AML-193 (cell line): ENCODE measurements at regions not wholly inside any gene's neighbourhood (a gene's known extent, or its start where the extent isn't known, plus 50 kb on each side); places are given as distances from the start of the nearest gene placed in this dataset.
"Not testable (repeated sequence)": the region's sequence is repeated elsewhere in the genome, so short reads cannot be mapped to it uniquely, and the experiment has no call there.

ENCODE experiments used
- DNase-seq, 2 experiments: peaks; one replicate each; lab custom pipeline; 2025; lab: John Stamatoyannopoulos, UW

- DNase-seq: not testable (repeated sequence)
Observed at GRCh38 chr20:30164389-30164788, 1093.1 kb upstream of the DEFB115 start.

DNA sequence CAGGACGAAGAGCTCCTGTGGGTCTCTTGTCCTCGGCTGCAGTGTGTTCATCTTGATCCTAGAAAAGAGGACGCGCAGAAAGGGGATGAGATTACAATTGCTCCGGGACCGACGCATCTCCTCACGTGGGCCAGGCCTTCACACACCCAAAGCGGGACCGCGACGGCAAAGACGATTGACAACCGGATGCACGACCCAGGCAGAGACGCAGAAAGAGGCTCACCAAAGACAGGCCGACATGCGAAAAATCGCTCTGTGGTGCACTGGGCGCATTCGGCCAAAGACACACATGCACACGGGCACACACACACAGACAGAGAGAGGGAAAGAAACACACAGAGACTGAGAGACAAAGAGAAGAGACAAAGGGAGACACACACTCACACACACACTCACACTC lies 1089.9 kb upstream of the DEFB115 start:
- no peak for DNase-seq

- DNase-seq: no peak
Observed at GRCh38 chr20:30168025-30168799, 1089.3 kb upstream of the DEFB115 start.

GRCh38 chr20:30168800-30169138 lies 1088.7 kb upstream of the DEFB115 start:
- no peak for DNase-seq

GRCh38 chr20:30175681-30176080 lies 1081.8 kb upstream of the DEFB115 start:
- no peak for DNase-seq

DNA sequence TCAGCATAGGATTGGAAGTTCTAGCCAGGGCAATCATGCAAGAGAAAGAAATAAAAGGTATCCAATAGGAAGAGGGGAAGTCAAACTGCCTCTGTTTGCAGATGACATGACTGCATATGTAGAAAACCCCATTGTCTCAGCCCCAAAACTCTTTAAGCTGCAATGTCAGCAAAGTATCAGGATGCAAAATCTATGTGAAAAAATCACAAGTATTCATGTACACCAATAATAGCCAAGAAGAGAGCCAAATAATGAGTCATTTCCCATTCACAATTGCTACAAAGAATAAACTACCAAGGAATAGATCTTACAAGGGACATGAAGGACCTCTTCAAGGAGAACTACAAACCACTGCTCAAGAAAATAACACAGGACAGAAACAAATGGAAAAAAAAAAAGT lies 1074.3 kb upstream of the DEFB115 start:
- DNase-seq: not testable (repeated sequence)

DNA sequence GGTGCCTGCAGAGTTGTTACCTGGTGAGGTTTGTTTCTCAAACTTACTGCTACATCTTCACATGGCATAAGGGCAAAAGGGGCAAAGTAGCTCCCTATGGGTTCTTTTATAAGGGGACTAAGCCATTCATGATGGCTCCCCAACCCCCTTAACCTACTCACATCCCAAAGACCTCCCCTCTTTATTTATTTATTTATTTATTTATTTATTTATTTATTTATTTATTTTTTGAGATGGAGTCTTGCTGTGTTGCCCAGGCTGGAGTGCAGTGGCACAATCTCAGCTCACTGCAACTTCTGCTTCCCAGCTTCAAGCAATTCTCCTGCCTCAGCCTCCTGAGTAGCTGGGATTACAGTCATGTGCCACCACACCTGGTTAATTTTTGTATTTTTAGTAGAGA lies 1065.7 kb upstream of the DEFB115 start:
- DNase-seq: not testable (repeated sequence)

DNA sequence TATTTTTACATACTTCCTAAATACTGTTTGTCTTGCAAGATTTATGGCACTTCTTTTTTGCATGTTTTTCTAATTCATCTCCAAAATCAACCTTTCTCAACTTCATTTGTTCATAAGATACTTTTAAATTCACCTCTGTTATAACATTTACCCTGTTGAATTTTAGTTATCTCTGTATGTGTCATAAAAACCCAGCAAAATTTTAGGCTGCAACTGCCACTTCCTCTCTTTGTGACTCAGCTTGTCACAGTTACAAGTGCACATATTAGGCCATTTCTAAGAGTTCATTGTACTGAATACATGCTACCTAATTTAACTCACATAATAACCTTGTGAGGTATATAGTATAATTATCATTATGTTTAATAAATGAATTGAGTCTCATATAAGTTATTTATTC lies 1023.0 kb upstream of the DEFB115 start:
- not testable (repeated sequence) for DNase-seq

- not testable (repeated sequence) for DNase-seq
Observed at GRCh38 chr20:30275073-30275472, 982.4 kb upstream of the DEFB115 start.

GRCh38 chr20:30281584-30282197 lies 975.8 kb upstream of the DEFB115 start:
- DNase-seq: no peak

GRCh38 chr20:30283476-30284280 lies 973.8 kb upstream of the DEFB115 start:
- DNase-seq: not testable (repeated sequence)

- DNase-seq: no peak
Observed at GRCh38 chr20:30284281-30284905, 973.1 kb upstream of the DEFB115 start.

GRCh38 chr20:30285677-30286076 lies 971.8 kb upstream of the DEFB115 start:
- DNase-seq: no peak

- no peak for DNase-seq
Observed at GRCh38 chr20:30286157-30286556, 971.3 kb upstream of the DEFB115 start.

- DNase-seq: not testable (repeated sequence)
Observed at GRCh38 chr20:30287459-30287858, 970.0 kb upstream of the DEFB115 start.

- DNase-seq: no peak
Observed at GRCh38 chr20:30288346-30288745, 969.1 kb upstream of the DEFB115 start.

DNA sequence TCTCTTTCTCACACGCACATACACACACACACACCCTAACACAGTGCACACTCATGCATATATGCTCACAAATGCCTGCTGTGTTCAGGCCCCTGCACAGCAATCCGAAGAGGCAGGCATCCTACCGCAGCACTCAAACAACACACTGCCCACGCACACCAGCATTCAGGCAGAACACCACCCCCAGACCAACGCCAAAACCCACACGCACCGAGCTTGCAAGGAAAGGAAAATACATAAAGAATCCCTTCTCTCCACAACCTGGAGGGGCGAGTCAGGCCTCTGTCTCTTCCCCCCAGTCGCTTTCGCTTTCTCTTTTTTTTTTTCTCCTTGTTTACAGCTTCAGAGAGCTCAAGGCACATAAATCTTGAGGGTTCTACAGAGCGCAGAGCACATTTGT lies 968.4 kb upstream of the DEFB115 start:
- not testable (repeated sequence) for DNase-seq

DNA sequence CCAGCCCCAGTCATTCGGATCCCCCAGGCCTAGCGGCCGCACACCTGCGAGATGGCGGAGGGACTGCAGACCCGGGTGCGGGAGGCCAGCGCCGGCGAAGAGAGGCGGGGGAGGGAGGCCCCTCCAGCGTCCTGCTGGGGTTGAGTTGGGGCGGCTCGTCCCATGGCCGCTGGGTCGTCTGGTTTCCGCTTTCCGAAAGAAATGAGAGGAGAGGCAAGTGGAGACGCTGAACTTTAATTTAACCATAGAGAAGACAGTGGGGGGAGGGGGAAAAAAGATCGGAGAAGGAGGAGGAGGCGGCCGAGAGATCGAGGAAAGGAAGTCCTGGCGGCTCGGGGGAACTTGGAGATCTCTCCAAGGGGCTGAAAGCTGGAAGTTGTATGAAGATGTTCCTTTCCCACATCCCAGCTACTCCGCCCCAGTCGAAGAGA lies 967.7 kb upstream of the DEFB115 start:
- not testable (repeated sequence) for DNase-seq

- DNase-seq: not testable (repeated sequence)
Observed at GRCh38 chr20:30290361-30291063, 967.0 kb upstream of the DEFB115 start.

DNA sequence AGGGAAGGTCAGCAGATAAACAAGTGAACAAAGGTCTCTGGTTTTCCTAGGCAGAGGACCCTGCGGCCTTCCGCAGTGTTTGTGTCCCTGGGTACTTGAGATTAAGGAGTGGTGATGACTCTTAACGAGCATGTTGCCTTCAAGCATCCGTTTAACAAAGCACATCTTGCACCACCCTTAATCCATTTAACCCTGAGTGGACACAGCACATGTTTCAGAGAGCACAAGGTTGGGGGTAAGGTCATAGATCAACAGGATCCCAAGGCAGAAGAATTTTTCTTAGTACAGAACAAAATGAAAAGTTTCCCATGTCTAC lies 966.4 kb upstream of the DEFB115 start:
- DNase-seq: not testable (repeated sequence)

DNA sequence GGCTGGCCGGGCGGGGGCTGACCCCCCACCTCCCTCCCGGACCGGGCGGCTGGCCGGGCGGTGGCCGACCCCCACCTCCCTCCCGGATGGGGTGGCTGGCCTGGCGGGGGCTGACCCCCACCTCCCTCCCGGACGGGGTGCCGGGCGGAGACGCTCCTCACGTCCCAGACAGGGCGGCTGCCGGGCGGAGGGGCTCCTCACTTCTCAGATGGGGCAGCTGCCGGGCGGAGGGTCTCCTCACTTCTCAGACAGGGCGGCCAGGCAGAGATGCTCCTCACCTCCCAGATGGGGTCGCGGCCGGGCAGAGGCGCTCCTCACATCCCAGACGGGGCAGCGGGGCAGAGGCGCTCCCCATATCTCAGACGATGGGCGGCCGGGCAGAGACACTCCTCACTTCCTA lies 965.8 kb upstream of the DEFB115 start:
- DNase-seq: not testable (repeated sequence)

- DNase-seq: not testable (repeated sequence)
Observed at GRCh38 chr20:30295396-30295795, 962.1 kb upstream of the DEFB115 start.
